ENCODE measurements at regions not wholly inside any gene's neighbourhood (a gene's known extent, or its start where the extent isn't known, plus 50 kb on each side); places are given as distances from the start of the nearest gene placed in this dataset.

- Mint-ChIP-seq H3K27me3 (ENCODE audit: low read depth in 3 of 3) (peaks cover 0 to 2% (median 0%) of the 10 kb centered on the region in 3 donors), H3K4me1 (no peaks in the 10 kb centered on the region), H3K4me3 (no peak overlapping the region), H3K27ac (no peak overlapping the region), H3K9me3 (peaks cover 0 to 2% (median 0%) of the 10 kb centered on the region in 7 donors), H3K36me3 (no peaks in the 10 kb centered on the region)
- Histone ChIP-seq H3K4me2 (replicated peaks; ENCODE audit: extremely low read depth, low read length, poor library complexity, severe bottlenecking) (no peak overlapping the region), H3K79me2 (ENCODE audit: insufficient read depth, low read length) (no peaks in the 10 kb centered on the region), H3K27me3 (ENCODE audit: control insufficient read depth in 2 of 2, insufficient read depth in 2 of 2, low read length in 2 of 2) (no peaks in the 10 kb centered on the region), H4K20me1 (ENCODE audit: insufficient read depth, low read length) (no peaks in the 10 kb centered on the region), H3K36me3 (replicated peaks in 1 of 2; ENCODE audit: control insufficient read depth in 1 of 2, insufficient read depth in 2 of 2, low read length in 2 of 2) (no peaks in the 10 kb centered on the region), H3K9ac (ENCODE audit: insufficient read depth, low read length, poor library complexity, severe bottlenecking) (no peak overlapping the region), H3K27ac (ENCODE audit: low read depth in 1 of 2, low read length in 2 of 2) (no peak overlapping the region), H2AFZ (ENCODE audit: insufficient read depth, low read depth, low read length, poor library complexity, severe bottlenecking) (no peak overlapping the region), H3K9me3 (replicated peaks in 1 of 2; ENCODE audit: control insufficient read depth in 1 of 2, insufficient read depth in 1 of 2, low read length in 2 of 2) (no peaks in the 10 kb centered on the region), H3K4me3 (replicated peaks in 1 of 3; ENCODE audit: low read depth in 2 of 3, low read length in 3 of 3) (no peak overlapping the region), H3K4me1 (ENCODE audit: control insufficient read depth in 1 of 2, insufficient read depth in 2 of 2, low read length in 2 of 2) (no peaks in the 10 kb centered on the region)
- DNase-seq = no peak
- no CpG with 5 or more reads among the region's 1 CpG for WGBS (ENCODE audit: insufficient coverage)
- intact Hi-C loops (cut with micrococcal nuclease) = no loop called here
- no peak for TF ChIP-seq CTCF (IDR thresholded peaks at IDR 0.05)
Observed at GRCh38 chr3:63056932-63057331, 181.7 kb upstream of the CADPS start.

- Mint-ChIP-seq H3K4me3 (no peak overlapping the region), H3K27me3 (ENCODE audit: low read depth in 3 of 3) (no peaks in the 10 kb centered on the region), H3K27ac (no peak overlapping the region), H3K36me3 (no peaks in the 10 kb centered on the region), H3K9me3 (peaks cover 0 to 2% (median 0%) of the 10 kb centered on the region in 7 donors), H3K4me1 (no peaks in the 10 kb centered on the region)
- intact Hi-C loops (cut with micrococcal nuclease) = no loop called here
- Histone ChIP-seq H3K27me3 (ENCODE audit: control insufficient read depth in 2 of 2, insufficient read depth in 2 of 2, low read length in 2 of 2) (no peaks in the 10 kb centered on the region), H4K20me1 (ENCODE audit: insufficient read depth, low read length) (no peaks in the 10 kb centered on the region), H3K36me3 (replicated peaks in 1 of 2; ENCODE audit: control insufficient read depth in 1 of 2, insufficient read depth in 2 of 2, low read length in 2 of 2) (no peaks in the 10 kb centered on the region), H3K4me2 (replicated peaks; ENCODE audit: extremely low read depth, low read length, poor library complexity, severe bottlenecking) (no peak overlapping the region), H3K27ac (ENCODE audit: low read depth in 1 of 2, low read length in 2 of 2) (no peak overlapping the region), H2AFZ (ENCODE audit: insufficient read depth, low read depth, low read length, poor library complexity, severe bottlenecking) (no peak overlapping the region), H3K9me3 (replicated peaks in 1 of 2; ENCODE audit: control insufficient read depth in 1 of 2, insufficient read depth in 1 of 2, low read length in 2 of 2) (no peaks in the 10 kb centered on the region), H3K4me3 (replicated peaks in 1 of 3; ENCODE audit: low read depth in 2 of 3, low read length in 3 of 3) (no peak overlapping the region), H3K9ac (ENCODE audit: insufficient read depth, low read length, poor library complexity, severe bottlenecking) (no peak overlapping the region), H3K4me1 (ENCODE audit: control insufficient read depth in 1 of 2, insufficient read depth in 2 of 2, low read length in 2 of 2) (no peaks in the 10 kb centered on the region), H3K79me2 (ENCODE audit: insufficient read depth, low read length) (no peaks in the 10 kb centered on the region)
- no CpG with 5 or more reads among the region's 2 CpGs for WGBS (ENCODE audit: insufficient coverage)
- TF ChIP-seq CTCF (IDR thresholded peaks at IDR 0.05) = no peak
- DNase-seq = no peak
Observed at GRCh38 chr3:63060412-63060811, 185.2 kb upstream of the CADPS start.

Data from CD14-positive monocyte (primary cell).